ENCODE measurements at regions not wholly inside any gene's neighbourhood (a gene's known extent, or its start where the extent isn't known, plus 50 kb on each side); places are given as distances from the start of the nearest gene placed in this dataset.
"Not testable (repeated sequence)": the region's sequence is repeated elsewhere in the genome, so short reads cannot be mapped to it uniquely, and the experiment has no call there.

DNA sequence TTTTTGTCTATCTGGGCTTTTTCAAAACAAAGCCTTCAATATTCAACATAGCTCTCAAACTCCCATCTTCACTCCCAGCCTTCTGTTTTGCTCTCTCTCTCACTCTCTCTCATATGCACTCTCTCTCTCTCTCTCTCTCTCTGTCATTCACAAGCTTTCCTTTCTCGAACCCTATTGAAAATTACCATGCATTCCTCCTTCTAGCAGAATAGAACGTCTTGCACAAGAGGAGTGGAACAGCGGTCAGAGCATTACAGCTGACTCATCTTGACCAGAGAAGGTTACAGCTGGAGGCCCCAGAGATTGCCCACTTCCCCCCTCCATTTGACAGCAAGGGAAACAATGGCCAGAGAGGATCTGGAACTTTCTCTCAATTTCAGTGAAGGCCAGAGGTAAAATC lies 51.0 kb upstream of the LIFR start:
- DNase-seq (ENCODE audit: insufficient read length, low spot score) (peak; percentile 74), FAIRE-seq (peak; percentile 96)

DNA sequence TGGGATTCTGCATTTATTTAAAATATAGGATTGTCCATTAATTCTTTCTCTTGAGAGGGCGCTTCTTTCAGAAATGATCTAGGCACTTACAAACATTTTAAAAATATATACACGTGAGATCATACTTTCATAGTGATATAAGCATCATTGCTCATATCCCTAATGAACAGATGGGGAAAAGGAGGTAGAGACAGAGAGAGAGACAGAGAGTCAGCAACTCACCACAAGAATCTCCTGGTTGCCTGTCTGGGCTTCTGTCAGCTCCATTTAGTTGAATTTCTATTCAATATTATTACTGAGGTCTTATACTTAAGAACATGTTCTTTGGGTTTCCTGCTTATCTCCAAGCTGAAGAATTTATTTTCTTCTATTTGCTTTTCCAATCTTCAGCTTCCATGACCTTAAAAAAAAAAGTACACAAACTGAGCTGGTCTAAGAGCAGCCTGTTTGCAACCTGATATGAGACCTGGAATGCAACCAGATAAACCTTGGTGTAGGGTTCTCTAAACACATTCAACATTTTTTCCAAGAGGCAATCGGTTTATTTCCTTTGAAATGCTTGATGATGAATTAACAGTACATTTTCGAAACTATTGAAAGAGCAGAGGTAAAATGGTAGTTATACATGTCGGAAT lies 51.6 kb upstream of the LIFR start:
- DNase-seq (ENCODE audit: insufficient read length, low spot score) (peak; percentile 42), FAIRE-seq (no peak)

- FAIRE-seq, result no peak
- no peak for DNase-seq (ENCODE audit: insufficient read length, low spot score)
These were observed 52.4 kb upstream of the LIFR start for GRCh38 chr5:38608874-38609273.

DNA sequence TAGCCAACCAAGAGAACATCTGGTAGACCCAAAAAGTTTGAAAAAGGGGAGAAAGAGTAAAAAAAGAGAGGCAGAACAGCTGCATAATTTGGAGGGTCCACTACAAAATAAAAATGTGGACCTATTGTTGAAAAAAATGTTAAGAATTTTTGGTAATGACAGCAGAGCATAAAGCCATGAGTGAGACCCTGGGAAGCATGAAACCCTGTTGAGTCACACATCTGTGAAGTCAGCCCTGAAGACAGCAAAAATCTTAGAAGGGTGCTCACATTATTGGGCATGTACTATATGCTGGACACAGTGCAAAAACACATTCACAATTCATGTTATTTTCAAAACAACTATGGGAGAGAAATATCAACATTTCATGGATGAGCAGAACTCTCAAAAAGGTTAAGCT lies 56.4 kb upstream of the LIFR start:
- FAIRE-seq (peak; percentile 60), DNase-seq (ENCODE audit: insufficient read length, low spot score) (no peak)

DNA sequence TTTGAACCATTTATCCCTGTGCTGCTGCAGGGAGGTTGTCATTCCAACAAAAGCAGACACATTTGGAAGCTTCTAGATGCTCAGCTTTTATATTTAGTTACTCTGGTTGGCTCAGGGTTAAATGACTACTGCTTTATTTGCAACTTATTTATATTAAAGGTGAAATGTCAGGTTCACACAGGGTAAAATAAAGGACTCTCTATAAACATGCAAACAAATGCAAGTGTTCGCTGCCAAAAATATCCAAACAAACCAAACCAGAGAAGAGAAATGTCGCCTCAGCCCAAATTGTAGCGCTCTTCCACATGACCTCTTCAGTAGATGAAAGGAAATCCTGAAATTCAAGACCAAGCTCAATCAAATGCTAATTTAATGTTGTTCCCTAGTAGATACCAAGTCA lies 57.0 kb upstream of the LIFR start:
- no peak for FAIRE-seq
- no peak for DNase-seq (ENCODE audit: insufficient read length, low spot score)

GRCh38 chr5:38613992-38614836 lies 57.8 kb upstream of the LIFR start:
- DNase-seq (ENCODE audit: insufficient read length, low spot score), result no peak

GRCh38 chr5:38615042-38615441 lies 58.6 kb upstream of the LIFR start:
- DNase-seq (ENCODE audit: insufficient read length, low spot score) (no peak), FAIRE-seq (no peak)

More at GRCh38 chr5:38613992-38614836, 57.8 kb upstream of the LIFR start:
- FAIRE-seq, result peak; percentile 26

- FAIRE-seq (no peak), DNase-seq (ENCODE audit: insufficient read length, low spot score) (no peak)
These were observed 59.6 kb upstream of the LIFR start for GRCh38 chr5:38615981-38616451.

- FAIRE-seq, result no peak
- DNase-seq (ENCODE audit: insufficient read length, low spot score), result no peak
These were observed 61.7 kb upstream of the LIFR start for GRCh38 chr5:38618154-38618553.

GRCh38 chr5:38621331-38621730 lies 64.9 kb upstream of the LIFR start:
- DNase-seq (ENCODE audit: insufficient read length, low spot score), result no peak
- no peak for FAIRE-seq

GRCh38 chr5:38621840-38622437 lies 65.5 kb upstream of the LIFR start:
- FAIRE-seq, result no peak
- no peak for DNase-seq (ENCODE audit: insufficient read length, low spot score)

DNA sequence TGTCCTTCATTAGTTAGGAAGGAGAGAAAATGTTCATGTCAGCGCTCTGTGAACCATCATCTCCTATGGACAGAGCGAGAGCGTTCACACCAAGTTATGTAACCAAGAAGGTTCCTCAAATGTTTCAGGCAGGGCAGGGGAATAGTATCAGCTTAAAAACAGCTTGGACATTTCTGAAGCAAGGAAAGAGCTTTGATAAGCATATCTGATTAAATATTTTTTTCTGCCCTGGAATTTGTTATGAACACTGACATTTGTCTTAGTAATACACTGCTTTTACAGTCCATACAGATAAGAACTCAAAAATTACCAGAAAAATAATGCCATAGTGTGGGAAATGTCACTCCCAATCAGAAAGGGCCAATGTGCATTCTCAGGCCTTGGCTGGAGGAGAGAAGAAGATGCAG lies 66.3 kb upstream of the LIFR start:
- FAIRE-seq, result peak; percentile 20
- no peak for DNase-seq (ENCODE audit: insufficient read length, low spot score)

DNA sequence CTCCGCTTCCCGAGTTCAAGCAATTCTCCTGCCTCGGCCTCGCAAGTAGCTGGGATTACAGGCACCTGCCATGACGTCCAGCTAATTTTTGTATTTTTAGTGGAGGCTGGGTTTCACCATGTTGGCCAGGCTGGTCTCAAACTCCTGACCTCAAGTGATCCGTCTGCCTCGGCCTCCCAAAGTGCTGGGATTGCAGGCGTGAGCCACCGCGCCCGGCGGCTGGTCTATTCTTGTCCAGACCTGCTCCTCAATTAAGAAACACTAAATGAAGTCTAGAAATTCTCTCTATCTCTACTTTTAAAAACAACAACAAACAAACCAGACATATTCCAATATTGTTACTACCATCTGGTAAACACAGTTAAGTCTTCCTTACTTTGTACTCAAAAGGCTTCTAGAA lies 68.1 kb upstream of the LIFR start:
- DNase-seq (ENCODE audit: insufficient read length, low spot score); FAIRE-seq: not testable (repeated sequence)

GRCh38 chr5:38631376-38631775 lies 74.9 kb upstream of the LIFR start:
- not testable (repeated sequence) for FAIRE-seq

GRCh38 chr5:38634568-38635369 lies 78.3 kb upstream of the LIFR start:
- DNase-seq (ENCODE audit: insufficient read length, low spot score), result peak; percentile 29

More at GRCh38 chr5:38631376-38631775, 74.9 kb upstream of the LIFR start:
- not testable (repeated sequence) for DNase-seq (ENCODE audit: insufficient read length, low spot score)

DNA sequence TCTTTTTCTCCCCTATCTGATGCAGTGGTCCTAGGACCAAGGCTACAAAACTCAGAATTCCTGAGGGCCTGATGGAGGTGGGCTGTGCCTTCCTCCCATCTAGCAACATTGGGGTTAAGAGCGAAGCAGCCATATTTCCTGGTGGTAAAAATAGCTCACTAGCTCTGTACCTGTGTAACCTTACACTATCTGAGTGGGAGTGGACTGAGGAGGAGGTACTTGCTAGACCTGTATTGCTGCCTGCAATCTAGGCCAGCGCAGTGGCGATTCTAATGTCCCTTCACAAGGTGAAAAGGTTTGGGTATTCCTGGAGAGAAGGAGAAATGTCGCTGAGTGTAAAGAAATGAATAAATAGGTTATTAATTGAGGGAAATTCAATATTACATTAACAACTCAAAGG lies 80.2 kb upstream of the LIFR start:
- DNase-seq (ENCODE audit: insufficient read length, low spot score) (no peak), FAIRE-seq (no peak)

More at GRCh38 chr5:38634568-38635369, 78.3 kb upstream of the LIFR start:
- FAIRE-seq, result peak; percentile 84

GRCh38 chr5:38638656-38639055 lies 82.2 kb upstream of the LIFR start:
- DNase-seq (ENCODE audit: insufficient read length, low spot score) (no peak), FAIRE-seq (peak; percentile 20)

- FAIRE-seq (peak; percentile 80), DNase-seq (ENCODE audit: insufficient read length, low spot score) (no peak)
These were observed 83.2 kb upstream of the LIFR start for GRCh38 chr5:38639377-38640358.

- DNase-seq (ENCODE audit: insufficient read length, low spot score) (no peak), FAIRE-seq (no peak)
These were observed 84.6 kb upstream of the LIFR start for GRCh38 chr5:38641003-38641402.
